Right renal pelvis (tissue), 4 donors: ENCODE measurements at regions not wholly inside any gene's neighbourhood (a gene's known extent, or its start where the extent isn't known, plus 50 kb on each side); places are given as distances from the start of the nearest gene placed in this dataset.

Source experiments
- DNase-seq, 4 donors: peaks; one replicate each; pipeline ENCODE4 v3.0.0-alpha.2; 2013; ENCODE audit warnings: low read depth in 4 of 4, low spot score in 3 of 4, missing footprints in 1 of 4

GRCh38 chr1:70874063-70874462 is 173.6 kb downstream of the PTGER3 start:
- no peak for DNase-seq

- no peak for DNase-seq
Measured at GRCh38 chr1:70874818-70875217, 172.8 kb downstream of the PTGER3 start.

- DNase-seq, result no peak
Measured at GRCh38 chr1:70877343-70877742, 170.3 kb downstream of the PTGER3 start.

GRCh38 chr1:70887936-70888335 is 159.7 kb downstream of the PTGER3 start:
- no peak for DNase-seq

GRCh38 chr1:70888722-70889121 is 158.9 kb downstream of the PTGER3 start:
- DNase-seq, result no peak

GRCh38 chr1:70890408-70890807 is 157.2 kb downstream of the PTGER3 start:
- no peak for DNase-seq

GRCh38 chr1:70891051-70891843 is 156.4 kb downstream of the PTGER3 start:
- DNase-seq, result no peak

GRCh38 chr1:70892140-70892539 is 155.5 kb downstream of the PTGER3 start:
- no peak for DNase-seq

- DNase-seq, result no peak
Measured at GRCh38 chr1:70892930-70893329, 154.7 kb downstream of the PTGER3 start.

GRCh38 chr1:70893381-70893780 is 154.2 kb downstream of the PTGER3 start:
- DNase-seq, result no peak

GRCh38 chr1:70895531-70895930 is 152.1 kb downstream of the PTGER3 start:
- no peak for DNase-seq

GRCh38 chr1:70896224-70896623 is 151.4 kb downstream of the PTGER3 start:
- DNase-seq, result no peak

- DNase-seq, result no peak
Measured at GRCh38 chr1:70897273-70897672, 150.3 kb downstream of the PTGER3 start.

- DNase-seq, result no peak
Measured at GRCh38 chr1:70899735-70900134, 147.9 kb downstream of the PTGER3 start.

GRCh38 chr1:70902211-70902610 is 145.4 kb downstream of the PTGER3 start:
- DNase-seq, result no peak

- no peak for DNase-seq
Measured at GRCh38 chr1:70906800-70907199, 140.8 kb downstream of the PTGER3 start.

GRCh38 chr1:70907563-70908310 is 139.9 kb downstream of the PTGER3 start:
- no peak for DNase-seq

- no peak for DNase-seq
Measured at GRCh38 chr1:70909262-70909822, 138.3 kb downstream of the PTGER3 start.

GRCh38 chr1:70910013-70910412 is 137.6 kb downstream of the PTGER3 start:
- DNase-seq, result no peak

- DNase-seq, result no peak
Measured at GRCh38 chr1:70911861-70912260, 135.8 kb downstream of the PTGER3 start.

- no peak for DNase-seq
Measured at GRCh38 chr1:70914224-70914623, 133.4 kb downstream of the PTGER3 start.
